IMR-90 (cell line): ENCODE measurements at regions not wholly inside any gene's neighbourhood (a gene's known extent, or its start where the extent isn't known, plus 50 kb on each side); places are given as distances from the start of the nearest gene placed in this dataset.

Experiments used
- ATAC-seq: fragments of 200-7000 bp; cut with Tn5 transposase; 2 replicates; pipeline ENCODE4 v1.9.1; 2020; ENCODE audit warnings: low read depth, mild to moderate bottlenecking, moderate library complexity
- BruUV-seq: library from RNA; stranded (reverse); fragments of 400-500 nt; replicated peaks from 2 replicates; lab custom pipeline; 2021; lab: Mats Ljungman, UMichigan
- CTCF ChIA-PET: fragments of 300-600 bp; formaldehyde crosslinking; extraction: SDS; loops from one replicate; lab custom pipeline; 2021; ENCODE audit warnings: antibody characterized with exemption; lab: Yijun Ruan, JAX
- POLR2A ChIA-PET: fragments of 300-600 bp; sonication (Branson Sonifier 250); formaldehyde crosslinking; loops from one replicate; lab custom pipeline; 2022; ENCODE audit warnings: antibody characterized with exemption; ENCODE audit not compliant: unreplicated experiment; lab: Charles Lee
- DNase-seq: peaks from one replicate; pipeline ENCODE4 v3.0.0; 2013
- H2AFZ ChIP-seq: replicated peaks from 2 replicates; pipeline ENCODE3; 2013; ENCODE audit warnings: low read length, mild to moderate bottlenecking; ENCODE audit not compliant: poor library complexity
- H2AK5ac ChIP-seq: 2 replicates; pipeline ENCODE4 v1.6.1; 2013; ENCODE audit warnings: low read depth, low read length, inconsistent platforms
- H2AK9ac ChIP-seq: replicated peaks from 2 replicates; pipeline ENCODE3; 2013; ENCODE audit warnings: mild to moderate bottlenecking, low read depth, low read length, moderate library complexity; ENCODE audit not compliant: poor library complexity
- H2BK120ac ChIP-seq: 2 replicates; pipeline ENCODE4 v1.6.1; 2013; ENCODE audit warnings: low read depth, low read length, inconsistent platforms
- H2BK15ac ChIP-seq: 3 replicates; pipeline ENCODE4 v1.6.1; 2013; ENCODE audit warnings: low read depth, low read length, inconsistent platforms
- H2BK20ac ChIP-seq: 2 replicates; pipeline ENCODE4 v1.6.1; 2013; ENCODE audit warnings: low read depth, mild to moderate bottlenecking, inconsistent platforms, low read length, moderate library complexity
- H2BK5ac ChIP-seq: 2 replicates; pipeline ENCODE4 v1.6.1; 2013; ENCODE audit warnings: mild to moderate bottlenecking, low read depth, low read length, inconsistent platforms; ENCODE audit not compliant: poor library complexity, severe bottlenecking
- H3K14ac ChIP-seq: replicated peaks from 2 replicates; pipeline ENCODE4 v1.6.1; 2013; ENCODE audit warnings: low read depth, low read length, inconsistent platforms
- H3K18ac ChIP-seq: 2 replicates; pipeline ENCODE4 v1.6.1; 2013; ENCODE audit warnings: low read depth, low read length, control low read depth
- H3K23ac ChIP-seq: 2 replicates; pipeline ENCODE4 v1.6.1; 2013; ENCODE audit warnings: low read depth, low read length, inconsistent platforms
- H3K27ac ChIP-seq: 2 replicates; pipeline ENCODE4 v1.5.1; 2013; ENCODE audit warnings: mild to moderate bottlenecking, control low read depth, low read length; ENCODE audit not compliant: insufficient read depth
- H3K27me3 ChIP-seq: 2 replicates; pipeline ENCODE4 v1.6.1; 2013; ENCODE audit warnings: low read length; ENCODE audit not compliant: control insufficient read depth, insufficient read depth
- H3K36me3 ChIP-seq: 2 replicates; pipeline ENCODE4 v1.6.1; 2013; ENCODE audit warnings: low read length, mixed read lengths; ENCODE audit not compliant: control insufficient read depth, insufficient read depth
- H3K4ac ChIP-seq: 2 replicates; pipeline ENCODE4 v1.6.1; 2013; ENCODE audit warnings: low read depth, low read length, inconsistent platforms
- H3K4me1 ChIP-seq: 2 replicates; pipeline ENCODE4 v1.6.1; 2013; ENCODE audit warnings: low read length, mixed read lengths; ENCODE audit not compliant: control insufficient read depth, insufficient read depth
- H3K4me2 ChIP-seq: 2 replicates; pipeline ENCODE4 v1.6.1; 2013; ENCODE audit warnings: low read depth, mild to moderate bottlenecking, control low read depth, low read length, moderate library complexity
- H3K4me3 ChIP-seq: 2 replicates; pipeline ENCODE4 v1.5.1; 2013; ENCODE audit warnings: low read depth, mild to moderate bottlenecking, control low read depth, low read length, moderate library complexity; ENCODE audit not compliant: insufficient read depth
- H3K56ac ChIP-seq: 2 replicates; pipeline ENCODE4 v1.6.1; 2013; ENCODE audit warnings: low read length, inconsistent platforms; ENCODE audit not compliant: insufficient read depth; ENCODE audit errors: extremely low read depth
- H3K79me1 ChIP-seq, 2 experiments: 2 replicates each; pipeline ENCODE4 v1.6.1; 2013; ENCODE audit warnings: low read length in 2 of 2, inconsistent platforms in 1 of 2, low read depth in 1 of 2
- H3K9ac ChIP-seq: 2 replicates; pipeline ENCODE4 v1.6.1; 2013; ENCODE audit warnings: low read depth, low read length, control low read depth
- H3K9me1 ChIP-seq: 2 replicates; pipeline ENCODE4 v1.6.1; 2013; ENCODE audit warnings: low read length, inconsistent platforms; ENCODE audit not compliant: insufficient read depth
- H3K9me3 ChIP-seq: 2 replicates; pipeline ENCODE4 v1.6.1; 2013; ENCODE audit warnings: low read length; ENCODE audit not compliant: control insufficient read depth, insufficient read depth
- H4K20me1 ChIP-seq: 2 replicates; pipeline ENCODE4 v1.6.1; 2013; ENCODE audit warnings: low read length, inconsistent platforms; ENCODE audit not compliant: insufficient read depth
- H4K5ac ChIP-seq: 2 replicates; pipeline ENCODE4 v1.6.1; 2013; ENCODE audit warnings: mild to moderate bottlenecking, low read depth, low read length, control low read depth
- H4K8ac ChIP-seq, 2 experiments: 2 replicates each; pipeline ENCODE4 v1.6.1; 2013; ENCODE audit warnings: low read depth in 2 of 2, low read length in 2 of 2, control low read depth in 1 of 2, inconsistent platforms in 1 of 2
- H4K91ac ChIP-seq: 2 replicates; pipeline ENCODE4 v1.6.1; 2013; ENCODE audit warnings: low read depth, low read length, inconsistent platforms; ENCODE audit not compliant: insufficient read depth
- CEBPB ChIP-seq: IDR thresholded peaks from 2 replicates; pipeline ENCODE4 v1.6.1; 2012; ENCODE audit warnings: low read depth, low read length, improper control_type of control experiment
- WGBS, 2 experiments: methylation state at CpG; one replicate each; pipeline versions ENCODE4 v1.1.5 to v1.1.7; 2013; ENCODE audit warnings: missing lambda C conversion rate in 2 of 2; ENCODE audit not compliant: insufficient read length in 1 of 2; ENCODE audit errors: extremely low coverage in 2 of 2; 5-methylcytosine and 5-hydroxymethylcytosine counted together
- dilution Hi-C: fragments of 300-500 bp; cut with HindIII; formaldehyde crosslinking; loops from one replicate; pipeline ENCODE4 v1.14.3; 2018; ENCODE audit warnings: low sequenced_read_pairs; ENCODE audit not compliant: unreplicated experiment
- in situ Hi-C: fragments of 300-500 bp; cut with MboI; formaldehyde crosslinking; loops from 3 replicates; pipeline ENCODE4 v1.14.3; 2019; ENCODE audit warnings: low sequenced_read_pairs, inconsistent platforms, mixed read lengths
- intact Hi-C: fragments of 100-400 bp; cut with micrococcal nuclease; formaldehyde crosslinking; loops from 2 replicates; pipeline ENCODE4 v1.10.0; 2022

- dilution Hi-C loops, result no loop called here
Observed at GRCh38 chr3:144670571-144670970, 698.9 kb downstream of the DIPK2A start.

More at GRCh38 chr3:144670571-144670970, 698.9 kb downstream of the DIPK2A start:
- no peak overlapping the region for H3K9ac ChIP-seq
- no peak overlapping the region for H3K4me3 ChIP-seq
- no peak for TF ChIP-seq CEBPB
- H3K79me1 ChIP-seq, result no peaks in the 10 kb centered on the region
- H3K27ac ChIP-seq, result no peak overlapping the region
- no TSS peak for BruUV-seq
- no peaks in the 10 kb centered on the region for H3K27me3 ChIP-seq
- WGBS, 2 experiments, result no CpG with 5 or more reads among the region's 3 CpGs
- no peak overlapping the region for H2AK5ac ChIP-seq
- H4K20me1 ChIP-seq, result no peaks in the 10 kb centered on the region
- in situ Hi-C loops, result no loop called here
- H3K4me1 ChIP-seq, result no peaks in the 10 kb centered on the region
- H2BK5ac ChIP-seq, result no peak overlapping the region
- no peak overlapping the region for H2AFZ ChIP-seq
- intact Hi-C loops, result no loop called here
- H3K4me2 ChIP-seq, result no peak overlapping the region
- ChIA-PET POLR2A (no interaction called here), CTCF (no interaction called here)
- H4K5ac ChIP-seq, result no peak overlapping the region
- no peak overlapping the region for H3K18ac ChIP-seq
- H3K36me3 ChIP-seq, result no peaks in the 10 kb centered on the region
- no peaks in the 10 kb centered on the region; the same call in 1 of the 2 replicates for H3K9me3 ChIP-seq
- ATAC-seq (no peak), DNase-seq (no peak)
- H4K8ac ChIP-seq, result no peak overlapping the region
- no peak overlapping the region for H3K23ac ChIP-seq
- no peak overlapping the region for H2BK15ac ChIP-seq
- H2BK20ac ChIP-seq, result no peak overlapping the region
- no peaks in the 10 kb centered on the region for H3K9me1 ChIP-seq
- H3K56ac ChIP-seq, result no peak overlapping the region
- H2AK9ac ChIP-seq, result no peak overlapping the region
- H3K14ac ChIP-seq, result no peak overlapping the region
- H2BK120ac ChIP-seq, result no peak overlapping the region
- no peak overlapping the region for H4K91ac ChIP-seq
- no peak overlapping the region for H3K4ac ChIP-seq
